OCI-LY3 (cell line): ENCODE measurements at regions not wholly inside any gene's neighbourhood (a gene's known extent, or its start where the extent isn't known, plus 50 kb on each side); places are given as distances from the start of the nearest gene placed in this dataset.

ENCODE experiments used
- CTCF ChIP-seq: fragments of 200-600, 300-600 bp; sonication (generic); IDR thresholded peaks from 2 replicates; pipeline ENCODE4 v1.5.1; 2014; ENCODE audit warnings: antibody characterized with exemption, low read length, low read depth
- EZH2phosphoT487 ChIP-seq: fragments of 200-600 bp; shearing (Covaris generic); IDR thresholded peaks from 2 replicates; pipeline ENCODE4 v1.6.1; 2018; ENCODE audit warnings: antibody characterized with exemption, mixed run types, low read depth

GRCh38 chr10:1829712-1830111 is 92.4 kb upstream of the ADARB2 start:
- no peak for TF ChIP-seq EZH2phosphoT487
- TF ChIP-seq CTCF, result no peak
